GM12878 (cell line): ENCODE measurements at regions not wholly inside any gene's neighbourhood (a gene's known extent, or its start where the extent isn't known, plus 50 kb on each side); places are given as distances from the start of the nearest gene placed in this dataset.

ENCODE experiments used
- POLR2AphosphoS5 ChIP-seq: IDR thresholded peaks from 2 replicates; pipeline ENCODE4 v1.6.1; 2011; ENCODE audit warnings: mild to moderate bottlenecking, low read length, inconsistent platforms
- TARDBP ChIP-seq: IDR thresholded peaks from 2 replicates; pipeline ENCODE4 v1.6.1; 2016; ENCODE audit warnings: borderline replicate concordance
- TF ChIP-seq, protein P1 (sequence below): fragments of 450-650 bp; formaldehyde crosslinking; IDR thresholded peaks from 2 replicates; pipeline ENCODE4 v1.4.0; 2022; ENCODE audit warnings: mild to moderate bottlenecking, moderate library complexity
- TF ChIP-seq, protein P2 (sequence below), 3 experiments: IDR thresholded peaks in 2 of 3; conservative IDR thresholded peaks in 1 of 3; 2 replicates each; pipeline ENCODE4 v1.5.1; 2011; ENCODE audit warnings: low read depth in 3 of 3, low read length in 3 of 3, mild to moderate bottlenecking in 3 of 3, control low read depth in 2 of 3, moderate library complexity in 2 of 3, inconsistent platforms in 1 of 3, mixed read lengths in 1 of 3; ENCODE audit not compliant: control insufficient read depth in 2 of 3, insufficient read depth in 1 of 3; ENCODE audit errors: extremely low read depth in 1 of 3

DNA sequence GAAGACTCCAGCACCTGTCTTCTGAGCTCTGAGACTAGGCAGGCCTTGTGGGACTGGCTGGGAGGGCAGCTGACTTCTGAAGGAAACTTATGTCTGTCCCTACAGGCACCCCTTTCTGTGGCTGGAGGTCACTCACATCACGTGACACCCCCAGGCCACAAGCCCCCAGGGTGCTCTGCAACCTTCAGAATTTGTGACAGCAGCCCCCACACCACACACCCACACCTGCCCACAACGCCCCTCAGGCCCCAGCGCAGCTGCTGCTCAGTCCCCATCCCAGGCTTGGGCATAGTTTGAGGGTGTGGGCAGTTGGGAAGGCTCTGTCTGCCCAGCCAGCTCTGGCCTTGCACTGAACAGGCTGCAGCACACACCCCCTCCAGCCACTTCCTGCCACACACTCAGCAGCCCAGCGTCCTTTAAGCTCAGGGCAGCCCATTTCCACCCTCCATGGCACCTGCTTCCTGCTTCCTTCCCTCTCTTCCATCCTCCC lies 80.0 kb upstream of the UNC5B start:
- no peak for TF ChIP-seq POLR2AphosphoS5
- no peak for TF ChIP-seq TARDBP
- TF ChIP-seq, protein P1, sequence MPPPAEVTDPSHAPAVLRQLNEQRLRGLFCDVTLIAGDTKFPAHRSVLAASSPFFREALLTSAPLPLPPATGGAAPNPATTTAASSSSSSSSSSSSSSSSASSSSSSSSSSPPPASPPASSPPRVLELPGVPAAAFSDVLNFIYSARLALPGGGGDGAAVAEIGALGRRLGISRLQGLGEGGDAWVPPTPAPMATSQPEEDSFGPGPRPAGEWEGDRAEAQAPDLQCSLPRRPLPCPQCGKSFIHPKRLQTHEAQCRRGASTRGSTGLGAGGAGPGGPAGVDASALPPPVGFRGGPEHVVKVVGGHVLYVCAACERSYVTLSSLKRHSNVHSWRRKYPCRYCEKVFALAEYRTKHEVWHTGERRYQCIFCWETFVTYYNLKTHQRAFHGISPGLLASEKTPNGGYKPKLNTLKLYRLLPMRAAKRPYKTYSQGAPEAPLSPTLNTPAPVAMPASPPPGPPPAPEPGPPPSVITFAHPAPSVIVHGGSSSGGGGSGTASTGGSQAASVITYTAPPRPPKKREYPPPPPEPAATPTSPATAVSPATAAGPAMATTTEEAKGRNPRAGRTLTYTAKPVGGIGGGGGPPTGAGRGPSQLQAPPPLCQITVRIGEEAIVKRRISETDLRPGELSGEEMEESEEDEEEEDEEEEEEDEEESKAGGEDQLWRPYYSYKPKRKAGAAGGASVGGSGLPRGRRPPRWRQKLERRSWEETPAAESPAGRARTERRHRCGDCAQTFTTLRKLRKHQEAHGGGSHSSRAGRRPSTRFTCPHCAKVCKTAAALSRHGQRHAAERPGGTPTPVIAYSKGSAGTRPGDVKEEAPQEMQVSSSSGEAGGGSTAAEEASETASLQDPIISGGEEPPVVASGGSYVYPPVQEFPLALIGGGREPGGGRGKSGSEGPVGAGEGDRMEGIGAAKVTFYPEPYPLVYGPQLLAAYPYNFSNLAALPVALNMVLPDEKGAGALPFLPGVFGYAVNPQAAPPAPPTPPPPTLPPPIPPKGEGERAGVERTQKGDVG (CRISPR knock-in tag) = no peak
- TF ChIP-seq, protein P2, sequence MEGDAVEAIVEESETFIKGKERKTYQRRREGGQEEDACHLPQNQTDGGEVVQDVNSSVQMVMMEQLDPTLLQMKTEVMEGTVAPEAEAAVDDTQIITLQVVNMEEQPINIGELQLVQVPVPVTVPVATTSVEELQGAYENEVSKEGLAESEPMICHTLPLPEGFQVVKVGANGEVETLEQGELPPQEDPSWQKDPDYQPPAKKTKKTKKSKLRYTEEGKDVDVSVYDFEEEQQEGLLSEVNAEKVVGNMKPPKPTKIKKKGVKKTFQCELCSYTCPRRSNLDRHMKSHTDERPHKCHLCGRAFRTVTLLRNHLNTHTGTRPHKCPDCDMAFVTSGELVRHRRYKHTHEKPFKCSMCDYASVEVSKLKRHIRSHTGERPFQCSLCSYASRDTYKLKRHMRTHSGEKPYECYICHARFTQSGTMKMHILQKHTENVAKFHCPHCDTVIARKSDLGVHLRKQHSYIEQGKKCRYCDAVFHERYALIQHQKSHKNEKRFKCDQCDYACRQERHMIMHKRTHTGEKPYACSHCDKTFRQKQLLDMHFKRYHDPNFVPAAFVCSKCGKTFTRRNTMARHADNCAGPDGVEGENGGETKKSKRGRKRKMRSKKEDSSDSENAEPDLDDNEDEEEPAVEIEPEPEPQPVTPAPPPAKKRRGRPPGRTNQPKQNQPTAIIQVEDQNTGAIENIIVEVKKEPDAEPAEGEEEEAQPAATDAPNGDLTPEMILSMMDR (IDR thresholded peaks at IDR 0.05 in 2 of 3, conservative IDR thresholded peaks at IDR 0.05 in 1 of 3; ENCODE audit: control insufficient read depth in 2 of 3, extremely low read depth in 1 of 3, insufficient read depth in 1 of 3, low read depth in 3 of 3, low read length in 3 of 3) = no peak
